ENCODE measurements at regions not wholly inside any gene's neighbourhood (a gene's known extent, or its start where the extent isn't known, plus 50 kb on each side); places are given as distances from the start of the nearest gene placed in this dataset.

GRCh38 chr13:44026194-44026593, 146.5 kb downstream of the LACC1 start:
- Histone ChIP-seq H4K20me1 (ENCODE audit: insufficient read depth, low read length) (no peaks in the 10 kb centered on the region), H3K4me2 (ENCODE audit: low read length) (no peak overlapping the region), H2AFZ (ENCODE audit: low read length) (no peak overlapping the region), H3K4me1 (ENCODE audit: insufficient read depth, low read length, poor library complexity, severe bottlenecking) (no peaks in the 10 kb centered on the region), H3K36me3 (ENCODE audit: insufficient read depth, low read length) (no peaks in the 10 kb centered on the region), H3K79me2 (ENCODE audit: insufficient read depth, low read depth, low read length) (no peaks in the 10 kb centered on the region), H3K4me3 (ENCODE audit: low read depth, low read length, poor library complexity, severe bottlenecking) (no peak overlapping the region), H3K9me3 (ENCODE audit: low read length) (no peaks in the 10 kb centered on the region), H3K27ac (ENCODE audit: low read depth, low read length, poor library complexity, severe bottlenecking) (no peak overlapping the region), H3K9me2 (ENCODE audit: insufficient read depth, low read length) (no peaks in the 10 kb centered on the region)
- intact Hi-C loops (cut with micrococcal nuclease; ENCODE audit: unreplicated experiment), result no loop called here
- TF ChIP-seq EZH2phosphoT487 (IDR thresholded peaks at IDR 0.05; ENCODE audit: borderline replicate concordance, low read depth, low read length) (no peak), CTCF (conservative IDR thresholded peaks at IDR 0.05; ENCODE audit: low read length) (no peak; the same call in 1 of the 2 replicates)
- CTCF ChIA-PET (ENCODE audit: unreplicated experiment), result no interaction called here
- BruUV-seq (replicated peaks), result no TSS peak
- POLR2A ChIA-PET, result no interaction called here
- DNase-seq (ENCODE audit: low spot score), result no peak

- Histone ChIP-seq H3K36me3 (ENCODE audit: insufficient read depth, low read length) (no peaks in the 10 kb centered on the region), H3K4me2 (ENCODE audit: low read length) (no peak overlapping the region), H3K79me2 (ENCODE audit: insufficient read depth, low read depth, low read length) (no peaks in the 10 kb centered on the region), H3K9me2 (ENCODE audit: insufficient read depth, low read length) (no peaks in the 10 kb centered on the region), H3K4me3 (ENCODE audit: low read depth, low read length, poor library complexity, severe bottlenecking) (no peak overlapping the region), H4K20me1 (ENCODE audit: insufficient read depth, low read length) (no peaks in the 10 kb centered on the region), H3K27ac (ENCODE audit: low read depth, low read length, poor library complexity, severe bottlenecking) (no peak overlapping the region), H3K4me1 (ENCODE audit: insufficient read depth, low read length, poor library complexity, severe bottlenecking) (no peaks in the 10 kb centered on the region), H3K9me3 (ENCODE audit: low read length) (no peaks in the 10 kb centered on the region), H2AFZ (ENCODE audit: low read length) (no peak overlapping the region)
- ChIA-PET CTCF (ENCODE audit: unreplicated experiment) (no interaction called here), POLR2A (no interaction called here)
- no peak for DNase-seq (ENCODE audit: low spot score)
- BruUV-seq (replicated peaks), result no TSS peak
- intact Hi-C loops (cut with micrococcal nuclease; ENCODE audit: unreplicated experiment), result no loop called here
- TF ChIP-seq EZH2phosphoT487 (IDR thresholded peaks at IDR 0.05; ENCODE audit: borderline replicate concordance, low read depth, low read length) (no peak), CTCF (conservative IDR thresholded peaks at IDR 0.05; ENCODE audit: low read length) (no peak)
These were observed 149.0 kb downstream of the LACC1 start for GRCh38 chr13:44028734-44029133.

GRCh38 chr13:44030615-44031014, 150.9 kb downstream of the LACC1 start:
- ChIA-PET POLR2A (no interaction called here), CTCF (ENCODE audit: unreplicated experiment) (interaction anchor here (0.6 kb wide), 1 partner anchor 386 kb away, joined by 3 read pairs; no protein-coding TSS in a partner anchor)
- TF ChIP-seq CTCF (conservative IDR thresholded peaks at IDR 0.05; ENCODE audit: low read length) (no peak), EZH2phosphoT487 (IDR thresholded peaks at IDR 0.05; ENCODE audit: borderline replicate concordance, low read depth, low read length) (no peak)
- Histone ChIP-seq H3K9me2 (ENCODE audit: insufficient read depth, low read length) (no peaks in the 10 kb centered on the region), H3K9me3 (ENCODE audit: low read length) (no peaks in the 10 kb centered on the region), H3K4me3 (ENCODE audit: low read depth, low read length, poor library complexity, severe bottlenecking) (no peak overlapping the region), H3K4me1 (ENCODE audit: insufficient read depth, low read length, poor library complexity, severe bottlenecking) (no peaks in the 10 kb centered on the region), H3K4me2 (ENCODE audit: low read length) (no peak overlapping the region), H2AFZ (ENCODE audit: low read length) (no peak overlapping the region), H3K27ac (ENCODE audit: low read depth, low read length, poor library complexity, severe bottlenecking) (no peak overlapping the region), H3K79me2 (ENCODE audit: insufficient read depth, low read depth, low read length) (no peaks in the 10 kb centered on the region), H3K36me3 (ENCODE audit: insufficient read depth, low read length) (no peaks in the 10 kb centered on the region), H4K20me1 (ENCODE audit: insufficient read depth, low read length) (no peaks in the 10 kb centered on the region)
- intact Hi-C loops (cut with micrococcal nuclease; ENCODE audit: unreplicated experiment), result no loop called here
- no TSS peak for BruUV-seq (replicated peaks)
- DNase-seq (ENCODE audit: low spot score), result no peak

All from OCI-LY7 (cell line).